Mucosa of gallbladder (tissue), 1 donor: ENCODE measurements at regions not wholly inside any gene's neighbourhood (a gene's known extent, or its start where the extent isn't known, plus 50 kb on each side); places are given as distances from the start of the nearest gene placed in this dataset.
"Not testable (repeated sequence)": the region's sequence is repeated elsewhere in the genome, so short reads cannot be mapped to it uniquely, and the experiment has no call there.

Source experiments
- DNase-seq: peaks from one replicate; pipeline ENCODE4 v3.0.0-alpha.2; 2020; ENCODE audit warnings: low spot score
- donor health status: DM: no; HTN: no; CAD: no.

DNA sequence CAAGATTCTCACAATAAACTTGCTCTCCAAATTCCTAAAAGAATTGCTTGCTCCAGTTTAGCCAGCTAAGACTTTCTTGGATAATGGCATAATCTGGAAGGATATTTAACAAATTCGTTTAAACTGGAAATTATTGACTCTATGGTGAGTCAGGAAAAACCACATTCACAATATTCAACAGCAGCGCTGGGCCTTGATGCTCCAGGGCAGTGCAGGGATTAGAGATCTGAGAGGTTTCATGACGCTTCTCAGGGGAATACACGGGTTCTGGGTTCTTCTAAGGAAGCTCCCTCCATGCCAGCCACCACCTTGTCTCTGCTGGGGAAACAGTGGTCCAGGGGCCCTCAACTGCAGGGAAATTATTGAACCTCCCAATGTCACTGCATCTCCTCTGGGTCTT, 123.3 kb upstream of the FAM20C start:
- not testable (repeated sequence) for DNase-seq

DNA sequence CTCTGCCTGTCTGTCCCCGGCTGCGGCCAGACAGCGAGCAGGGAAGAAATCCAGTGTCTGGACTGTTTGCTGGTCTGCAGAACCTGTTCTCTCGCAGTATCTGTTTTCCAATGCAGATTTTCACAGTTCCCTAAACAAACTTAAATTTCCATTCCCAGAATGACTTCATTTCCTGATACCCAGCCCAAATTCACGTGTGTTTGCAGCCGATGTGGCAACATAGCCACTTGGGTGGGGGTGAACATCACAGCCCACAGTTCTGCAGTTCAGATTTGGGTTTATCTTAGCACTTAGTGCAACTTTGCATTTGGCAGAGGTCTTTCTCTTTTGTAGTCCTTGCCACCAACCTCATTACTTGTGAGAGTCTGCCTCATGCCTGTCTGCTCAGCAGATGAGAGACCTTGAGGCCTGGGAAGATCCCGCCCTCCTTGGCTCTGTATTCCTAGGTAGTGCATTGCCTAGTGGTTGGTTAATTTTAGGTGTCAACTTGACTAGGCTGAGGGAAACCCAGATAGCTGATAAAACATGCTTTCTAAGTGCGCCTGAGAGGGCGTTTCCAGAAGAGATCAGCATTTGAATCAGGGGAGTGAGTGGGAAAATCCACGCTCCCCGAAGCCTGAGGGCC, 122.8 kb upstream of the FAM20C start:
- not testable (repeated sequence) for DNase-seq

DNA sequence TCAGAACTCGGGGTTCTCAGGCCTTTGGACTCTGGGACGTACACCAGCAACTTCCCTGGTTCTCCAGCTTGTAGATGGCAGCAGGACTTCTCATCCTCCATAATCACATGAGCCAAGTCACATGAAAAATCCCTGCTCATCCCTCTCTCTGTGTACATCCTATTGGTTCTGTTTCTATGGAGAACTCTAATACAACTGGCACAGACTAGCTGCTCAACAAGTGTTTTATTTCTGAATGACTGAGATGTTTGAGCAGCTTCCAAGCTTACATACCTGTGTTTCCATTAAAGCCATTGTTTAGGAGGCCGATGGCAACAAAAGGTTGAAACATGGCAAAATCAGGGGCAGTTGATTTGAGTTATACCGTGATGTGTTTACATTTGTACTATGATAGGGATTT, 122.2 kb upstream of the FAM20C start:
- DNase-seq: not testable (repeated sequence)

DNA sequence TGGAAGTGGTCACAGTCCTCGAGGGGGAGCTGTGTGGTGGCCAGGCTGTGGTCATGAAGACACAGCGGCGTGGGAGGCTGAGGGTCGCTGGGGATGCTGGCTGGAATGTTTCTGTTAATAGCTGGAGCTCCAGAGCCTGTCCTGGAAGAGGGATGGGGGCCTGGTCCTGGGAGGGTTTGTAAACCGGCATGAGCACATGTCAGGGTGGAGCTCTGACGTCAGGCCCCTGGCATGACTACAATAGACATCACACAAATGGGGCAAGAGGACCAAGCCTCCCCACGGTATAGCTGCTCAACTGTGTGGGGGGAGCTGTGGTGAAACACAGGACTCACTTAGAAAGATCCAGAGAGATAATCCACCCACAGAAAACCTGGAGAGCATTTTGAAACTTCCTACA, 121.4 kb upstream of the FAM20C start:
- DNase-seq: not testable (repeated sequence)

DNA sequence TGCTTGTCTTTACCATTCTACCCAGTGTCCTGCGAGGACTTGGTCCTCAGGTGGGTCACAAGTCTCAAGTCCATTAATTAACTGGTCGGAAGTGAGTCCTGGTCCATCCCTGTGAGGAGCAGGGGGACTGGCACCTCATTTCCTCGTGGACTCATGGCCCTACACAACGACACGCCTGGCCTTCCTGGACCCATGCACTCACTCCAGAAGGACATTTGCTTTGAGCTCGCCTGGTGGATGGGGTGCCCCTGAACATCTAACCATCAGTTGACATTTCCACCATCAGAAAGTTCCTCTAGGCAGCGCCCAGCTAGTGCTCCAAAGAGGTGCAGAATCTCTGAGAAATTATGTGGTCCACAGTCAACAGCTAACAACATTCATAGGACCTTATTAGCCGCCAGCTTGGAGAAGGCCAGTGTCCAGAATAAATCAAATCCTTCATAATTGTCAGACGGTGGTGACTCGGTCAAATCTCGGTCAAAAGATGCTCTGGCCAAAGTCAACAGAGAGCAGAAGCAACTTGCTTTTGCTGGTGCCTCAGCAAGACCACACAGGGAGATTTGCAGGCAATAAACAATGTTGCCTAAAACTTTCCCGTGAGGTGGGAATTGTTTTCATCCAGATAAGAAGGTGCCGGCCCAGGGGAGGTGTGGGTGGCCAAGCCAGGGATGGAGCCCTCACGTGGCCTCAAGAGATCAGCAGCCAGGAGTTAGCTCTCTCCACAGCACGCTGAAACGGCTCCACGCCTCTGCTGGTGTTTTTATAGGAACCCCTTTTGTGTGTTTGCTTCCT, 119.9 kb upstream of the FAM20C start:
- not testable (repeated sequence) for DNase-seq

DNA sequence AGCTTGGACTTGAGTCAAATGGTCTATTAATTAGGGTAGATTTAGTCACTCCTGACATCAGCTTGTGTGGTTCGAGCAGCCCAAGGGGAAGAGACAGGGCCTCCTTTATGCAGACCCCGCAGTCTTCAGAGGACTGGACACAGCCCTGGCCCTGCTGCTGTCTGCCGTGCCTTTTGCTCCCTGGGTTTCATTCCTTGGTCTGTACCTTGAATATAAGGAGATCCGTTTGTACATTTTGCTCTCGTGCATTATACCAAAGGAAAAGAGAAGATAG, 119.4 kb upstream of the FAM20C start:
- DNase-seq: not testable (repeated sequence)

DNA sequence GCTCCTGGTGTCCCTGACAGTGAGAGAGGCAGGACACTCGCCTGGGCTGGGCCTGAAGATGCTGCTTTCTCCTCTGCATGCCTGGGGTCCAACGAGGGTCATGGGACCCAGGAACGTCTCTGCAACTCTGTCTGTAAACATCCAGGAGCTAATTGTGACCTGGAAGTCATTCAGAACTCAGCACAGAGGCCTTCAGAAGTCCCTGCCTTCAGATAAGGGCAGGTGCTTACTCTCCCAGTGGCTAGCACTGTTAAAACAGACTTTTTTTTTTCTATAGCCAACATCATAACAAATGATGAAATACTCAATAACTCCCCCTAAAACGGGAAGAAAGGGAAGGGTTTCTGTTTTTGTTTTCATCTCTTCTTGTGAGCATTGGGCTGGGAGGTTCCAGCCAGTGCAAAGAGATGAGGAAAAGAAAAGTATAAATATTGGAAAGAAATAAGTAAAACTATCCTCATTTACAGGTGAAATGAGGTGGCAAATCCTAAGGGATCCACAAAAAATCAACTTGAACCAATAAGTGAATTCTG, 118.3 kb upstream of the FAM20C start:
- DNase-seq: not testable (repeated sequence)

DNA sequence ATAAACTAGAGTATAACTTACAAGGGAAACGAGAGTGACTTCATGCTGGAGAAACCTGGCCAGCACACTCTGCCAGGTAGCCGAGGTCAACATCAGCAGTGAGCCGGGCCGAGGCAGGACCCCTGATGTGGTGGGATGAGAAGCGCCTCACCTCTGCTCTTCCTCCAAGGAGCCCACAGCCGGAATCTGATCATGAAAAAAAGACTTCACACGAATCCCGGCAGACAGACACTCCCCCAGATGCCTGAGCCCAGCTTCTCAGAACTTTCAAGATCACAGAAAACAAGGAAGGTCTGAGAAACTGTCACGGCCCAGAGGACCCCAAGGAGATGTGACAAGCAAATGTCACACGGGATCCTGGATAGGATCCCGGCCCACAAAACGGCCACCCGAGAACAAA, 116.9 kb upstream of the FAM20C start:
- not testable (repeated sequence) for DNase-seq

DNA sequence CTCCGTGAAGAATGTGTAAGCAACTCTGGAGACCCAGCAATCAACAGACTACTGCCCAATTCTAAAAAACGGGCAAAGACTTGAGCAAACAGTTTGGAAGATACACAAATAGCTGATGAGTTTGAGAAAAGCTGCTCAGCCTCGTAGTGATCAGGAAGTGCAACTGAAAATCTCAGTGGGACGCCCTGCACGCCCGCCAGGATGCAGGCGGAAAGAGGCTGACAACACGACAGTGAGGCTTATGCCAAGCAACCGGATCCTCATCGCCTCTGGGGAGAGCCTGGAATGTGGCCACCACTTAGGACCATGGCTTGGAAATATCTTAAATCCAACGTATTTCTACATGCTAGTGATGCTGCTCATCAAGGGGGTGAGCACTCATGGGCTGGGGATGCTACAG, 116.2 kb upstream of the FAM20C start:
- DNase-seq: not testable (repeated sequence)

DNA sequence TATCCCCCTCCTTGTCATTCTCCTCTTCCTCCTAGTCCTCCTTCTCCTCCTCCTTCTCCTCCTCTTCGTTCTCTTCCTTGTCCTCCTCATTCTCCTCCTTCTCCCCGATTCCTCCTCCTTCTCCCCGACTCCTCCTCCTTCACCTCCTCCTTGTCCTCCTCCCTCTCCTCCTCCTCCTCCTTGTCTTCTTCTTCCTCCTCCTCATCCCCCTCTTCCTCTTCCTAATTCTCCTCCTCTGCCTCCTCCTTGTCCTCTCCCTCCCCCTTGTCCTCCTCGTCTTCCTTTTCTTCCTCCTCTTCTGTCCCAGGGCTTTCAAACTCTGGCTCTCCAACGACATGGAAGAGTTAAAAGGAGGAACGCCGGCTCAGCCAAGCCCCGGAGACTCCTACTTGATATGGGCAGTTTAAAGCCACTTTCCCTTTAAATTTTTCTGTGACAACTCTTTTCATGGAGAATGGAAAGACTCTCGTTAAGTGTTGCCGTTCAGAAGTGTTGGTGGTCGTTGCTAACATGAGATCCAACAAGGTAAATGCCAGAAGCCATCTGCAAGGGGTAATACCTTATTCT, 115.5 kb upstream of the FAM20C start:
- not testable (repeated sequence) for DNase-seq

DNA sequence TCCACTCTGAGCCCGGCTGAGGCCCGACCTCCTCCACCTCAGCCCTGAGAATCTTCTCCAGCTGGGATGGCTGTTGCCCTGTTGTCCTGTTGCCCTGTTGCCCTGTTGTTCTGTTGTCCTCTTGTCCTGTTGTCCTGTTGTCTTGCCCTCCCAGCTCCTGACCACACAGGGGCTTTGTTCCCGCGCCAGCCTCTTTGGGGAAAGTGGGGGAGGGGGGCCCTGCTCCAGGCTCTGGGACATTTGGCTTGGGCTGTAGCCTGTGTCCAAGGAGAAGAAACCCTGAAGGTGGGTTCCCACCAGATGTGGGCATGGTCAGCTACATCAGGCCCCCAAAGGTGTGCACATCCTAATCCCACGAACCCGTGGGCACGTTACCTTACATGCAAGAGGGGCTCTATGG, 113.5 kb upstream of the FAM20C start:
- DNase-seq: not testable (repeated sequence)

DNA sequence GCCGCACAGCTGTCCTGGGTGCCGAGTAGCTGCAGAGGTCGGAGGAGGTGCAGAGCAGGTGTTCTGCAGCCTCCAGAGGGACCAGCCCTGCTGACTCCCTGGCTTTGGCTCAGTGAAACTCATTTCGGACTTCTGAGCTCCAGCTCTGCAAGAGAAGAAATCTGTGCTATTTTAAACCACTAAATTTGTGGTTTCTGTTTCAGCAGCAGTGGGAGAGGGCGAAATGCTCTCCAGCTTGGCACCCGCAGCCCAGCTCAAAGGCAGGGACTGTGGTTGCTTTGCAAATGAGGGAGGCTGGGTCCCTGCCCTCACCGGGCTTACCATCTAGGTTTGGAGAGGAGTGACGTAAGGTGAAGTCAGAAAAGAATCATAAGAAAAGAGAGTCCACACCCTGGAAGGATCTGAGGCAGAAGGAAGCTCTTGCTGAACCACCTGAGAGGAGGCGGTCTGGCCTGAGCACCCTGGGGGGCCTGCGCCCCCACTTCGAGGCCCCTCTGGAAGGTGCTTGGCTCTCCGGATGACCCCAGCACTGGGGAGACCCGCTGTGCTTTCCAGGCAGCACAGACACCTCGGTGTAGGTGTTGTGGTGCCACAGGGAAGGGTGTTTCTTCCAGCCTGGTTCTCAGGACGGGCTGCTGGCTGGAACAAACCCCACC, 112.8 kb upstream of the FAM20C start:
- DNase-seq: not testable (repeated sequence)

DNA sequence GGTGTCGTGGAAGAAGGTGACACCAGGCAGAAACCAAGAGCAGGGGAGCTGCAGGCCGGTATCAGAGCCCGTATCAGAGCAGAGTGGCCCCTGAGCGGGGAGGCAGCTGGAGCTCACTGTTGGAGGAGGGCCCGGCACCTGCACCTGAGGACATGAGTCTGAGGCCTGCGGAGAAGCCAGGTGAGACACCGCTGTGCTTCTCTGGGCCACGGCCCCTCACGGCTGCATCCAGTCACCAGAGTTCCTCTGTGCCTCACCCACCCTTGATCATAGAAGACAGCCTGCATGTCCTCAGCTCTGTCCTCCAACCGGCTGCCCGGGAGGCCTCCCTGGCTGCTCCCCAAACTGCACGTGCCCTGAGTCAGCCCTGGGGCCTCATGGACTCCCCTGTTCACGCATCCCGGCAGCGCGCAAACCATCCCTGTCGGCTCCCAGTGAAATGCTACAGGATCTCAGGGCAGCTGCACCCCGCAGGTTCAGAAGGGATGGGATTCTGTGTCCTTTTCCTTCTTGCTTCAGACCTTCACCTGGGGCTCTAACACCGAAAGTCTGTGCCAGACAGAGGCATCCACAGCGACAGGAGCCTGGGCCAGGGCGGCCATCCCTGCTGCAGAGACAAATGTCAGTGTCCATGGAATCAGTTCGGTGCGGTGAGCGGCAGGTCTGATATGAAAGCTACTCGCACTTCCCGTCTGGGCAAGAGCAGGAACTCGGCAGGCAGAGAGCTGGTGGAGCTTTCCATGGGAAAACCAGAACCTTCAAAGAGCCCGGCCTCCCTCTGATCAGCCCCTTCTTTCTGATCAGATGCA, 111.9 kb upstream of the FAM20C start:
- DNase-seq: no peak

DNA sequence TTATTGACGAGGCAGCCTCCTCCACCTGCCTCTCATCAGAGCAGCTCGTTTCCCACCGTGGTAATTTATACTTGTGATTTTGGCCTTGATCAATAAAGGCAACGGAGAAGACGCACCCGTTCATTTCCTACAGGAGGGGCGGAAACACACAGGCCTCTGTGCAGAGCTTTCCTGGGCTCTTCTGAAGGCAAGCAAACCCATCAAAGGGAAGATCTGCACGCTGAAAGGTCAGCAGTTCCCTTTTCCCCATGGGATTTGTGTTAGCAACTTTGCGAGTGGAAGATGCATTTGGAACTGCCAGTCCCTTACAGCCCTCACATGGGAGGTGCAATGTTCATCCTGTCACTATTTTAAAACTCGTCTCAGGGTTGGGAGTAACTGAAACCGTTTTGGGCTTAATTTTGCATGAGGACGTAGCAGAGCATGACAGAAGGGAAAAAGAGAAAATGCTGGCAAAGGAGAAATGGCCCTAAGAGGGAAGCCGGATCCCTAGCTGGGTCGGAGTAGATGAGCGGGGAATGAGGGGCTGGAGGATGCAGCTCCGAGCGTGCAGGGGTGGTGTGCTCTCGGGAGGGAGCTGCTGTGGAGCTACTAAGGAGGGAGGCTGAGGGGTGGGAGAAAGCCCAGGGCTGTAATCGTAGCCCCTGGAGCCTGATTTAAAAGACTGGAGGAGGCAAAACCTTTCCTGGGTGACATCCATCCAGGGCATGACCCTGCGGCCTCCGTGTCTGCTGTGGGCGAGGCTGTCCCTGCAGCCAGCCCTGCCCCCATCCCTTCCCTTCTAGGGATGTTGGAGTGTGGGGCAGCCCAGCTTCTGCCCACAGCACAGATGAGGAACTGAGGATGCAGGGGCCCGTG, 111.1 kb upstream of the FAM20C start:
- DNase-seq: no peak

DNA sequence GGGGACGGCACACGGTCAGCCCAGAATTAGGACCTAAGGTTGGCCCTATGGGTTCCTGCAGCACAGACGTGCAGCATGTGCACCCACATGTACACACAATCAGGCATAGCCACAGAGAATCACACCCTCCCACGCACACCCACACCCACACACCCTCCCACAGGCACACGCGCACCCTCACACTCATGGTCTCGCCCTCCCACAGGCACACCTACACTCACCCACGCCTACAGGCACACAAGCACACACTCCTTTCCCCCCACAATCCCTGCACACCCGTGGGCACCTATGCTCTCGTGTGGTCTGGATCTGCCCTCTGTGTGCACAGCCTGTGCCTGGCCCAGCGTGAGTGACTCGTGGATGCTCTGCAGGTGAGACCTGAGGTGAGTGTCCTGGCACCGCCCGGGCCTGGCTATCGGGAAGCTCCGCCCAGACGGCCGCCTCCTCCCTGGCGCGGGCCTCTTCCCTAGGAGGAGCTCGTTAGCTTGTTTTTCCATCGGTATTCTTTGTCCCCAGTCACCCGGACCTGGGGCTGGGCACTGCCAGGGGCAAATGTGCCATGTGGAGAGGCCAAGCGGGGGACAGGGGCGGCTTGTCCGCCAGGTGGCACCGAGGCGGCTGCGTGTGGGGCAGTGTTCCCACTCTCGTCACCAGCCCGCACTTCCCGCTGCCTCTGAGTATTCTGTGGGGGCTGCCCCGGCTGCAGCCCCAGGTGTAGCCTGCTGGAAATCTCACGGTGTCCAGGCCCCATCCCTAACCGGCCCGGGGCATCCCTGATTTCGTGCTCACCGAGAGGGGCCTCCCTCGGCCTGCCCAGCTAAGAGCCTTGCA, 110.2 kb upstream of the FAM20C start:
- DNase-seq: no peak

DNA sequence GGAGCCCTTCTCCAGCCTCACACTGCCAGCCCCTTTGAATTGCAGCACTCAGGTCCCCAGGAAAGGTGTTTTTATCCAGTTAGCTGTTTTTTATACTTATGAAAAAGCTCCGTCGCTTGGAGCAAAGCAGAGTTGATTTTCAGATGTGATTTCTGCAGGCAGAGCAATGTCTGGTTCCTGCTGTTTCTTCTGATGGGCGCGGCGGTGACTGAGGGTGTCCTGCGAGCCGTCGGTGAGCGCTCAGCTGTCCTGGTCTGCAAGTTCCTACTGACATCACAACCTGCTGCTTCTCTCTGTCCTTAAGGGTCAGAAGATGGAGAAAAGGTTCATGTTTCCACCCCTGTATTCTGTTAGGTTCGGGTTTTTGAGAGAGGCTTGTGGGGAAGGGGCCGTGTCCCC, 109.6 kb upstream of the FAM20C start:
- no peak for DNase-seq

DNA sequence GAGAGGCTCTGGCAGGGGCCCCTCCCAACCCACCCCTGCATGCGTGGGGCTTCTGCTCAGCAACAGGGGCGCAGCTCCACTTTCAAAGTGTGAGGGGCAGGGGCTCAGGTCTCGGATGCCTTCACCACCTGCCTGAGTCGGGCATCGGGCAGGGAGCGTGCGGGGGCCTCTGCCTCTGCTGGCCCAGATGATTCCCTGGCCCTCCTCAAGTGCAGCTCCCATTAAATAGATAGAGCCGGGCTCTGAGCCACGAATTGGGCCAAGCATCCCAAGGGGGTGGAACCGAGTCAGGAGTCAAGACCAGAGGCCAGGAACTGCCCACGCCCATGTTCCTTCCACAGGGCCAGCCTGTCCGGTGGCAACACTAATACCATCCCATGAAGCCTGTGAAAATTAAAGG, 108.9 kb upstream of the FAM20C start:
- no peak for DNase-seq

DNA sequence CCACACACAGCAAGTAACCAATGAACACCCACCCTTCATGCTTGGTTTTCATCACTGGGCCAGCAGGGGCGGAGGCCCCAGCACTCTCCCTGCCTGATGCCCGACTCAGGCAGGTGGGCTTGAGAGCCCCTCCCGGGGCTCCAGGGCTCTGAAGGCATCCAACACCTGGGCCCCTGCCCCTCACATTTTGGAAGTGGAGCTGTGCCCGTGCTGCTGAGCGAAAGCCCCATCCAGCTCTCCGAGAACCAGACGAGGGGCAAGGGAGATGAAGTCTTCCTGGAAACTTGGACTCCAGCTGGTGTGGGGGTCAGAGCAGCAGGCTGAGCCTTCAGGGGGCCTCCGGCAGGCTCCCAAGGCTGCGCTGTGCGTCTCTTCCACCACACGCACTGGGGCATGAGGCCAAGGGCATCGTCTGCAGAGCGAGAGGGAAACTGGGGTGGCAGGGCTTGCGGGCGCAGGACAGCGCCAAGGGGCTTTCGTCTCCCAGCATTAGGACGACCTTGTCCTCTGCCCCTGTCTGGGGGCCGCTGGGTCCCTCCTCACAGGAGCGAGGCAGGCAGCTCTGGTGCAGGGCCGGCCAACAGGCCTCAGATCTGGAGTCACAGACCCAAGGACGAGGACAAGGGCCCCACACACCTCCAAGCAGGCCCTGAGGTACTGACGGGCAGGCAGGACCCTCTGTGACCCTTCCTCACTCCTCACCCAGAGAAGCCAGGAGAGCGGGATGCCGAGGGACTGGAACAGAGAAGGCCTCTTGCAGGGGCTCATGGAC, 108.3 kb upstream of the FAM20C start:
- no peak for DNase-seq

DNA sequence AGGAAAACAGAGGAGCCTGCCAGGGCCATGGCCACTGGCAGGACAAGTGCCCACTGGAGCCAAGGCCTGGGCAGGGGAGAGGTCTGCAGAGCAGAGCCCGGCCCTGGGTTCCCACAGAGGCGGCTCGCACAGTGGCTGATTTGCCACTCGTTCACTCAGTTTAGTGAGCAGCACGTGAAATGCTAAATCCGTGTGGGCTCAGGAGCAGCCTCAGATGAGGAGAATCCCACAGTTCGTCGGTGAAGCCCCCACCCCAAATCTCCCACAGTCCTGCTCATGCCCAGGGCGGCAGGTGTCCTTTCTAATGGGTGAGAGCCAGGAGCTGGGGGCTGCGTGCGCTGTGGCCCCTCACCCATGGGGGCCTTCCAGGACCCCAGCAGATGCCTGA, 107.7 kb upstream of the FAM20C start:
- no peak for DNase-seq
